AG09309 (cell line): ENCODE measurements at regions not wholly inside any gene's neighbourhood (a gene's known extent, or its start where the extent isn't known, plus 50 kb on each side); places are given as distances from the start of the nearest gene placed in this dataset.

ENCODE experiments used
- DNase-seq: peaks from one replicate; pipeline ENCODE4 v3.0.0-alpha.2; 2010; ENCODE audit warnings: low read depth
- H3K4me3 ChIP-seq: 2 replicates; pipeline ENCODE4 v1.5.1; 2011; ENCODE audit warnings: mild to moderate bottlenecking, low read depth, low read length, moderate library complexity; ENCODE audit not compliant: control insufficient read depth
- TF ChIP-seq, protein P1 (sequence below): IDR thresholded peaks from 2 replicates; pipeline ENCODE4 v1.5.1; 2011; ENCODE audit warnings: mild to moderate bottlenecking, low read depth, low read length, inconsistent platforms; ENCODE audit not compliant: insufficient read depth, control insufficient read depth; ENCODE audit errors: missing control alignments

GRCh38 chr5:57772512-57772911 lies 289.9 kb upstream of the ACTBL2 start:
- TF ChIP-seq, protein P1, sequence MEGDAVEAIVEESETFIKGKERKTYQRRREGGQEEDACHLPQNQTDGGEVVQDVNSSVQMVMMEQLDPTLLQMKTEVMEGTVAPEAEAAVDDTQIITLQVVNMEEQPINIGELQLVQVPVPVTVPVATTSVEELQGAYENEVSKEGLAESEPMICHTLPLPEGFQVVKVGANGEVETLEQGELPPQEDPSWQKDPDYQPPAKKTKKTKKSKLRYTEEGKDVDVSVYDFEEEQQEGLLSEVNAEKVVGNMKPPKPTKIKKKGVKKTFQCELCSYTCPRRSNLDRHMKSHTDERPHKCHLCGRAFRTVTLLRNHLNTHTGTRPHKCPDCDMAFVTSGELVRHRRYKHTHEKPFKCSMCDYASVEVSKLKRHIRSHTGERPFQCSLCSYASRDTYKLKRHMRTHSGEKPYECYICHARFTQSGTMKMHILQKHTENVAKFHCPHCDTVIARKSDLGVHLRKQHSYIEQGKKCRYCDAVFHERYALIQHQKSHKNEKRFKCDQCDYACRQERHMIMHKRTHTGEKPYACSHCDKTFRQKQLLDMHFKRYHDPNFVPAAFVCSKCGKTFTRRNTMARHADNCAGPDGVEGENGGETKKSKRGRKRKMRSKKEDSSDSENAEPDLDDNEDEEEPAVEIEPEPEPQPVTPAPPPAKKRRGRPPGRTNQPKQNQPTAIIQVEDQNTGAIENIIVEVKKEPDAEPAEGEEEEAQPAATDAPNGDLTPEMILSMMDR: no peak
- DNase-seq: no peak

DNA sequence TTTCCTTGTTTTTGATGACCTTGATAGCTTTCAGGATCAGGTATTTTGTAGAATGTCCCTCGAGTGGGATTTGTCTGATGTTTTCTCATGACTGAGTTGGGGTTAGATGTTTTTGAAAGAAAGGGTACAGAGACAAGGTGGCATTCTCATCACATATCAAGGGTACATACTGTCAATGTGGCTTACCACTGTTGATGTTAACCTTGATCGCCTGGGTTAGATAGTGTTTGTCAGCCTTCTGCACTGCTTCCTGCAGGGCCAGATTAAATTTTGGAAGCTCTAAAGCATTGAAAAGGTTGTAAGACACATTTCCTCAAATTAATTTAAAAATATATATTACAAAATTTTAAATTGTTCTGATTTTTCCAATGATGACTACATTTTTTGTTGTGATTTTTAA lies 287.4 kb upstream of the ACTBL2 start:
- TF ChIP-seq, protein P1: no peak
- DNase-seq: no peak
- H3K4me3 ChIP-seq: no peak overlapping the region

More at GRCh38 chr5:57772512-57772911, 289.9 kb upstream of the ACTBL2 start:
- H3K4me3 ChIP-seq: no peak overlapping the region

GRCh38 chr5:57768745-57769144 lies 286.1 kb upstream of the ACTBL2 start:
- DNase-seq: no peak
- H3K4me3 ChIP-seq: no peak overlapping the region
- TF ChIP-seq, protein P1: no peak

GRCh38 chr5:57764479-57765089 lies 282.0 kb upstream of the ACTBL2 start:
- TF ChIP-seq, protein P1: no peak
- no peak for DNase-seq
- no peak overlapping the region for H3K4me3 ChIP-seq

- TF ChIP-seq, protein P1: no peak
These were observed 278.9 kb upstream of the ACTBL2 start for GRCh38 chr5:57761513-57761912.

DNA sequence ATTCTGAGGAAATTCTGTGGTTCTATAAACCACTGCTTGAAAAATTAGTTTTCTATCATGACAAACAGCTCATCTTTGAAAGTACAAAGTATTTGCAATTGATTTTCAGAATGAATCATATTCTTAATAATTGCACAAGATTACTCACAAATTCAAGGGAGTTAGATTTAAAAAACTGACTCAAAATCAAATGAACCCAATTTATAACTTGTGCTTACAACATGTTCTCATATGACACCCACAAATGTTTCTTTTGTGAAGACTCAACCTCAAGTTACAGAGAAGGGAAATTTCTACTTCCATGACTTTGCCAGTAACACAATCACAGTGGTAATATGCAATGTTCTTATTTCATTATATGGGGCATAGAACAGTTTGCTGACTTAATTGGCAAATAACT lies 272.0 kb upstream of the ACTBL2 start:
- no peak overlapping the region for H3K4me3 ChIP-seq
- TF ChIP-seq, protein P1: no peak
- no peak for DNase-seq

More at GRCh38 chr5:57761513-57761912, 278.9 kb upstream of the ACTBL2 start:
- no peak for DNase-seq
- no peak overlapping the region for H3K4me3 ChIP-seq
